Prostate gland (tissue), 1 donor: ENCODE measurements at regions not wholly inside any gene's neighbourhood (a gene's known extent, or its start where the extent isn't known, plus 50 kb on each side); places are given as distances from the start of the nearest gene placed in this dataset.

Source experiments
- POLR2A ChIP-seq: fragments of 450-650 bp; IDR thresholded peaks from one replicate; pipeline ENCODE4 v1.6.1; 2016; ENCODE audit warnings: antibody characterized with exemption, mild to moderate bottlenecking
- POLR2AphosphoS5 ChIP-seq: sonication (generic); formaldehyde crosslinking; IDR thresholded peaks from one replicate; pipeline ENCODE4 v1.6.1; 2017; ENCODE audit warnings: antibody characterized with exemption

DNA sequence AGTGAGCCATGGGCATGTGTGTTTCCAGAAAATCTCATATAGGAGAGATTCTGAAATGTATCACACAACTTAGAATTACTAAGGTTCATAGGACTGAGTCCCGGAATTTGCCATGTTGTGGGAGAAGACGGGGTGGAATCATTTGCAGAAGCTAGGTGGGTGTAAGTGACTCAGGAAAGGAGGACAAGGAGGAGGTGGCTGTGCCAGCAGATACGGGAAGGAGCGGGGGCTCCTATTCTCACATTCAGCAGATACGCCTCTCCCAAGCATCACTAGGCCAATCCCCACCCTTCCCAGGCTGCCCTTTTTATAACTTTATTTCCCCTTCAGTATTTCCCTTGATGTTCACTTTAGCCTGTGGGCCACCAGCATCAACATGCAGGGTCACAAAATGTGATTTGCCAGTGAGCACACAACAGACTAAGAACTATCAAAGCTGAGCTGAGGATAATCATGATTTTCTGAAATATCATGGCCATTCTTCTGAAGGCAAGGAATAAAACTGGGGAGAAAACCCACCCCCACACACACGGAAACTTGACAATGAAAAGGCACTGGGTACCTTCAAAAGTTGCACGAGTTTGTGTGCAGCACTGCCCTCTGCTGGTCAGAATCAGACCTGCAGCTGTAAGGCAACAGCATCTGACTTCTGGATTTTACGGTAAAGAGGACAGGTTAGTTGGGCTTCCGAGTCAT, 133.2 kb downstream of the MTX3 start:
- TF ChIP-seq POLR2A = no peak
- no peak for TF ChIP-seq POLR2AphosphoS5
